ENCODE measurements at regions not wholly inside any gene's neighbourhood (a gene's known extent, or its start where the extent isn't known, plus 50 kb on each side); places are given as distances from the start of the nearest gene placed in this dataset.
"Not testable (repeated sequence)": the region's sequence is repeated elsewhere in the genome, so short reads cannot be mapped to it uniquely, and the experiment has no call there.

DNA sequence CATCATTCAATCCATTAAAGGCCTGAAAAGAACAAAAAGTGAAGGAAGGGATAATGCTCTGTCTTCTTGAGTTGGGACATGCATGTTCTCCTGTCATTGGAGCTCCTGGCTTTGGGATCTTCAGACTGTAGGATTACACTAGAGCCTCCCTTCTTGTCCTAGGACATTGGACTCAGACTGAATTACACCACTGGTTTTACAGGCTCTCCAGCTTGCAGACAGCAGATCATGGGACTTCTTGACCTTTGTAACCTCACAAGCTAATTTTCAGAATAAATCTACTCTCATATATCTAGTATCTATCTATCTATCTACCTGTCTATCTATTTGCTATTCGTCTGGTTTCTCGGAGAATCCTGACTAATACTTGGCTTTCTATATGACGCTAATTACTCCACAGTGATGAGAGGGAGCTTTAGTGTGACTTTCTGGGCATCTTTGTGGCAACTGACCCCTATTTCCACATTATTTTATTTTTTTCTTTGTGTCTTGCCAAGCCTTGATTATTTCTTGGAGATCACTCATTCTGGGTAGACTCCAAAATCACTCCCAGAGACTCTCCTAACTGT lies 151.9 kb upstream of the ZNF184 start:
- no peak for DNase-seq (ENCODE audit: low read depth in 2 of 2)

DNA sequence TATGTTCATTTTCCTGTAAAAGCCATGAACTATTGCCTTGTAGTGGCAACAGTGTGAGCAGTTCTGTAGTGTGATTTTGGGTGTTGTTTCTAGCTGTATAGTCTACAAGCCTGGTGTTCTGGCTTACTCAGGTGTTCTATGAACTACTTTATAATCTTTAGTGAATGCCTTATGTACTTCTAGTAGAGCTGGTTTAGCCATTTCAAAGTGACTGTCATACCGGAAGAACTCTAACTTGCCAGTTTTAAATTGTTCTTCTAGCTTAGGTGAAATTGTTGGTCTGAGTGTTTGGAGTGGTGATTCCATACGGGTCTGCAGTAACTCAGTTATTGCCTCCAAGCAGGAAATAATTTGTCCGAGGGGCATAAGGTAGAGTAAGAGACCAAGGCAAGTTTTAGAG lies 150.2 kb upstream of the ZNF184 start:
- DNase-seq (ENCODE audit: low read depth in 2 of 2) = no peak

DNA sequence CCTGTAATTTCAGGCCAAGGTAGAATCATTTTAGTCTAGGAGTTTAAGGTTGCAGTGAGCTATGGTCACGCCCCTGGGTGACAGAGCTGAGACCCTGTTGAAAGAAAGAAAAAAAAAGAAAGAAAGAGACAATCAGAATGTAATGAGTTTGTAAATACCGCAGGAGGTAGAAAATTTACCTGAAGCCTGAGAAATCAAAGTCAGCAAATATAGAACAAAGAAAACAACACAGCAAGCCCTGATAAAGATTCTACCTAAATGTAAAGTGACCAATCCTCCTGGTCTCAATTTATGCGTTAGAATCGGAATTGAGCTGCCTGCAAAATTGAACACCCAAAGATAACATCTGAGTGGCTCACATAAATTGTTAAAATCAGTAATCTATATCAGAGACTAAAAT lies 146.5 kb upstream of the ZNF184 start:
- DNase-seq (ENCODE audit: low read depth in 2 of 2) = no peak

DNA sequence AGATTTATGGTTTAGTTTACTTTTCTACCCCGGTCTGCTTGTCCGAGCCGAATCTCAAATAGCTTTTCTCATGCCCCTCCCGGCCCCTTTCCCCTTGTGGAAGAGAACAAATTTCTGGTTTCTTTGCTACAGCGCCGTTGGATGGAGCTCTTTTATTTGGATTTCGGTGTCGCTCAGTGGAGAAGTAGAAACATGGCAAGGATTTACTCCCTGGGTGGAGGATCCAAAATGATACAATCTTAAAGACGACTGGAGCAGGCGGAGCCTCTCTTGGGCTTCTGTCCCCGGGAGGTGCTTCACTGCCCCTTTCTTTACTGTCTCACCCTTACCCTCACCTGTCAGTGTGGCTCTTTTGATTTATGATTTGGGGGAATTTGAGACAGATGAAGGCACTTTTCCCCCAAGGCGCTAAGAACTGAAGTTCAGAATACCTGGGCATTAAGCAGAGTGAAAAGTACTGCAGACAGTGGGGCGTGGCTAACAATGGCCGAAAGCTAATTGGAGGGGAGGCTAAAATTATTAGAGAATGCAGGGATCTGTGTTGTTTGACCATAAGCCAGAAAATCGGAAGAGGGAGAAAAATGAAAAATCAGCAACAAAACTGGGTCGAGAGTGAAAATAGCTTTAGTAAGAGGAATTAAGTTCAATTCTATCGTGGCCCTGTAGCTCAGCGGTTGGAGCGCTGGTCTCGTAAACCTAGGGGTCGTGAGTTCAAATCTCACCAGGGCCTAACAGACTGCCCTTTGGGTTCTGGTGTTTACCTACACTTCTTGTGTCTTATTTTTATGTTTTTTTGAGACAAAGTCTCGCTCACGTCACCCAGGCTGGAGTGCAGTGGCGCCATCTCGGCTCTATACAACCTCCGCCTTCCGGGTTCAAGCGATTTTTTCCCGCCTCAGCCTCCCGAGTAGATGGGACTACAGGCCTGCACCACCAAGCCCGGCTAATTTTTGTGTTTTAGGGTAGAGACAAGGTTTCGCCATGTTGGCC lies 145.1 kb upstream of the ZNF184 start:
- no peak for DNase-seq (ENCODE audit: low read depth in 2 of 2)

DNA sequence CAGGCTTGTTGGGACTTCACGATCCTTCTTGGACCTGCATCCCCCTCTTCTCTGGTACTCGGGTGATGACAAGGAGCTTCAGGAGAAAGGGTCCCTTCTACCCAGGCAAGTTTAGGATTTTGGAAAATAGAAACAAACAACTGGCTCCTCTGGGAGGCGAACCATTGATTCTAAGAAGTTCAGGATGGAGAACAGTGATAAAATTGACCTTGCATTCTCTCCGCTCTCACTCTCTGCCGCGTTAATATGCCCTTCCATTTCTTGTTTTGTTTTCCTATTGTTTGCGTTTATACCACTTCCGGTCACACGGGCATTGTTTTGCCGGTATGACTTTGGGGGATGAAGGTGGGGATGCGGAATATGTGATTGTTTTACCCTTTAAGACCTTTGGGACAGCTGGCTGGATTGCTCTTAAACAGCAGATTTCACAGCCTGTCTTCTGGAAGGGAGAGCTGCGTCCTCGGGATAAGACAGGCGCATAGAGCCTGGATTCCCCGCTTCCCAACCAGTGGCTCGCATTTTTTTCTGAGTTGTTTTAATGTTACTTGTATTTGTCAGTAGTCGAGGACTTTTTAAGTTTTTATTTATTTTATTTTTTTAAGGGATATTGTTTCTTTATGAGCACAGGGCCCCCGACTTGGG lies 144.3 kb upstream of the ZNF184 start:
- DNase-seq (ENCODE audit: low read depth in 2 of 2) = no peak

DNA sequence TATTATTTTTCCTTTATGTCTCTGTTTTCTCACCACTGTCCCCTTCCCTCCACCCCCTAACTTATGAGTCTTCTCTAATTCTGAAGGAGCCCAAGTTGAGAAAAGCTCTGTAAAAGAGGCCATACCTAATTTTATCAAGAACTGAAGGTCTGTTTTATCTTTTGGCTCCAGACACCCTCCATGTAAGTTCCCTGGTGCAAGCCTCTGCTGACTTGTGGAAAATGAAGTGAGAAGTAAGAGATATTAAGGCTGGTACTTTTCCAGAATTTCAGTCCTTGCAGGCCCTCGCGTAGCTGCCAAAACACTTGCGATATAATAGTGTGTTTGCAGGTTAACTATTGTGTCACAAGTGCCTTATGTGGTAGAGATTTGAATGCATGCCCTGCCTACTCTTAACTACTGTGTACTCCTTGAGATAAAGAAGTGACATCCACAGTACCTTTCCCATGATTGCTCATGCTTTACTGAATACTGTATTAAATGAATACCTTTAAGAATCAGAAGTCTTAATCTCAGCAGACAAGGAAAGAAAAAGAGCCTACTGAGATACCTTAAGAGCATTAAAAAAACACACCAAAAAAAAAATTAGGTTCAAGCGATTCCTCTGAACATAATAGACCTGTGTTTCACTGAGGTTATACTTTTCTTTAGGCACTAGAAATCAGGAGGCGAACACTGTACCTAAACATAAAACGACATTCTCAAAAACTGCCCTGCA lies 143.6 kb upstream of the ZNF184 start:
- no peak for DNase-seq (ENCODE audit: low read depth in 2 of 2)

DNA sequence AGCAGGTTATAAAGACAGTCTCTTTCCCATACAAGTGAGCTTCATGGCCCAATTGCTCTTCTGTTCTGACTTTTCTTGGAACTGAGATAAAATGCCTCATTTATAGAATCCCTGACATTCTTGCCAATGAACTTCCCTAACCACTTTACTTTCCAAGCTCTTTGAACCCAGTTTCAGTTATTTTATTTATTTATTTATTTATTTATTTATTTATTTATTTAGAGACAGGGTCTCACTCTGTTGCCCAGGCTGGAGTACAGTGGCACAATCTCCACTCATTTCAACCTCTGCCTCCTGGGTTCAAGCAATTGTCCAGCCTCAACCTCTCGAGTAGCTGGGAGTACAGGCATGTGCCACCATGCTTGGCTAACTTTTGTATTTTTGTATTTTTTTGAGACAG lies 138.5 kb upstream of the ZNF184 start:
- no peak for DNase-seq (ENCODE audit: low read depth in 2 of 2)

DNA sequence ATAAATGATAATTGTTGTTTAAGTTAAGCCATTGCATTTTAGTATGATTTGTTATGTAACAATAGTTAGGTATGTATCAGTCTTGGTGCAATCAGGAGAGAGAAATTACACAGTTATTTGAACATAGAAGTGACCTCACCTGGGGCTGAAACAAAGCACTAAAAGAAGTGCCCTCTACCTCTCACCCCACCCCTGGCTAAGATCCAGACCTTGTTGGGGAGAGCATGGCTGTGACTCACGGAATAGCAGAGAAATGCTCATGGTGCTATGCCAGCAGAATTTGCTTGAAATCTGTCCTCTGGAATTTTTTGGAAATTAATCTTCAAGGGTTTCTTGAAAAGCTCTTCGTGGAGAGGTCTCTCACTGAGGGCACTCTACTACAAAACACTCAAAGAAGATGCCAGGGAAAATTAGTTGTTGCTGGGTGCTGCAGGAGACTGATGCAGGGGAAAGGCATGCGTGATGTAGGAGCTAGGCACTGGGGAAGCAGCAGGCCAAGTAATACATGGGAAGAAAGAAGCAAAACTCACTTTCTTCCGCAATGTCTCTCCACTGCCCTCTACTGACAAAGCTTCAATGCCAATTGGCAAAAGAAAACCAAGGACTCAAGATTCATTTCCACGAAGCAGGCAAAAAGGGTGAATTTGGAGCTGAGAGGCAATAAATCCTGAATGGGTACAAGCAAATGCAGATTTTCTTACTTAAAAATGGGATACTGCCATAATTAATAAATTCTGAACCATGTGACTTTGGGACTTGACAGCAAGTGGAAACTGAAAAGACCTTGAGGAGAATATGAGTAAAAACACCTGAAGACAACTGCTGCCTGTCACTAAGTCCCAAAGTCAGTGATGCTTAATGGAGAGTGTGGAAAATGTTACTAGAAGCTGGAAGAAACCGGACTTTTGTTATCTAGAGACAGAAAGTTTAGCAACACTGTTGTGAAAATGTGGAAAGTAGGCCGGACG lies 136.3 kb upstream of the ZNF184 start:
- DNase-seq (ENCODE audit: low read depth in 2 of 2) = no peak

DNA sequence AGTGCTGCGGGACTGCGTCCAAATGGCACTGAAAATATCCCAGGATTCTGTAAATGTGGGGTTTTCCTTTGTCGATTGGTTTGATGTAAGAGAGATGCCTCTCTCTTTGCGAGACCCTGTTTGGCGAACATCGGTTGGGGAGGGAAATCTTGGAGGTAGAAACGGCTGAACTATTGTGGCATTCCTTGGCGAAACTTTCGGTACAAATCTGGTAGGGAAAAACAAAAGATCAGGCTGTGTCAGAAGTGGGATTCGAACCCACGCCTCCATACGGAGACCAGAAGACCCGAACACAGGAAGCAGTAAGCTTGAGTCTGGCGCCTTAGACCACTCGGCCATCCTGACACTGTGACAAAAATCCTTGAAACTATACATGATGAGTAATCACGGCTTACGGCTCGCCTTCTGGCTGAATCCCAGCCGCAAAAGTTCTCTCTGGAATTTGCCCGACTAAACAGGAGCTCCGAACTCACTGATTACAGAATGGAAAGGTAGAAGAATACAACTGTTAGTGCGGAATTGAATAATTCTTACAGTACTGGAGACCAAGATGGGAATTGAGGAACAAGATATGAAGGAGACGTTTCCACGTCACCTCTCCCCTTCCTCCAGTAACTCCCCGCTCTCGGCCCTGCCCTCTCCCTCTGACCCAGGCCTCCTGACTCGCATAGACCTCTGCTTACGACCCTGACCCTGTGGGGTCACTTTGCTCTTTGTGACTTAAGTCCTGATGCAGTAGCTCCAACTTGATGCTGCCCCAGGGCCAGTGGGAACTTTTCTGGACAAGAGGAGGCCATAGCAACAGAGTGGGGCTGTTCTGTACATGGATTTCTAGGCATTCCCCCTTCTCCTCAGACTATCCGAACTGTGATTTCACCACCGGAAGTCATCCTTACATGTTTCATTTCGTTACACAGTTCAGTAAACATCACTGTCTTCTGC lies 132.8 kb upstream of the ZNF184 start:
- DNase-seq (ENCODE audit: low read depth in 2 of 2) = no peak

DNA sequence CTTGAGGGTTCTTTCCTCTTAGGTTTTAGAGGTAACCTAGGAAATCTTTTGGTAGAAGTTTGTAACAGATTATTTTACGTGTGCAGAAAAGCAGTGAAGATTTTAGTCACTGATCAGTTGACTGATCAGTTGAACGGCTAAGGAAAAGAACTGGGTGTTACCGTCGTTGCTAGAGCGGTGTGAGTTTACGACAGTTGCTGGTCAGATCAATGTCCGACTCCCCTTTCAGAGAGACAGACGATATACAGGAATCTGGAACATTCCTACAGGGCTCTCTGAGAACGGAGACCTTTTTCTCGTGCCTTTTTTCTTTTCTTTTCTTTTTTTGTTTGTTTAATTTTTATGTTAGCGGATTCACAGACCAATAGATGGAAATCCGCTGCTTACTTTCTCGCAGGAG lies 132.1 kb upstream of the ZNF184 start:
- DNase-seq (ENCODE audit: low read depth in 2 of 2) = no peak

DNA sequence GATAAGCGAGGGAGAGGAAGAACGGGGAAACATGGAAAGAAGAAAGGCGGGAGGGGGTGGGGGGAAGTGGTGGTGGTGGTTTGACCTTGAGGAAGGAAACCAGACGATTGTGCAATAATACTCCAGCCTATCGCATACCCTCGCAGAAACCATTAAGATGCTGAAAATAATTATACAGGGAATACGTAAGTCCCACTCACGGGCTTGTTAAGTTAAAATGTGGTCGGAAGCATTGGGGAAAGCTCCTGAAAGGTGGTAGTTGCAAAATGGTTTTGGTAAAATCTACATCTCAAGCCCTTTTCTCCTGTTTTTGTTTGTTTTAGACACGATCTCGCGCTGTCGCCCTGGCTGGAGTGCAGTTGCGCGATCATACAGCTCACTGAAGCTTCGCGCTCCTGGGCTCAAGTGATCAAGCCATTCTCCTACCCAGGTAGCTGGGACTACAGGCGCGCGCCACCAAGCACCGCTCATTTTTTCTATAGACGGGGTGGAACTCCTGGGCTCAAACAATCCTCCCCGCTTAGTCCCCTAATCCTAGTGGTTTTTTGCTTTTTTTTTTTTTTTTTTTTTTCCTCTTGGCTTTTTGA lies 128.9 kb upstream of the ZNF184 start:
- DNase-seq (ENCODE audit: low read depth in 2 of 2) = no peak

DNA sequence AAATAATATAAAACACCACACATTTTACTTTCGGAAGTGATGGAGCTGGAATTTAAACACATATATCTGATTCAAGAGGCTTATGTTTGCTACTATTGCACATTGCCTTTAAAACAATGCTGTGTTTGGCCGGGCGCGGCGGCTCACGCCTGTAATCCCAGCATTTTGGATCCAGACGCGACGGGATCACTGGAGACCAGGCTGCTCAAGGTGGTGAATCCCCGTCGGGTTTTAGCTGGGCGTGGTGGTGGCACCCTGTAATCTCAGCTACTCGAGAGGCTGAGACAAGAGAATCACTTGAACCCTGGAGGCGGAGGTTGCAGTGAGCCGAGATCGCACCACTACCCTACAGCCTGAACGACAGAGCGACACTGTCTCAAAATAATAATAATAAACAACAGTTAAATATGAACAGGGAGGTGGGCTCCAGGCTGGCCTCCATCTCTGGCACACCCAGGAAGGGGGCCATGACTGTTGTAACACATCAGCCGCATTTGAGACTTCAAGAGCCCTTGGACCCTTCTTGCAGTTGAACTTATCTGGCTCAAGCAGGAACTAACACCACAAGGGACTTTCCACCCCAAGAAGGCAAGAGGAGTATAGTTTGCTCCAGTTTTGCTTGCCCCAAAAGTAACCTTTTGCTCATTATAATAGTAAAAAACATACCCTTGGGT lies 127.1 kb upstream of the ZNF184 start:
- no peak for DNase-seq (ENCODE audit: low read depth in 2 of 2)

DNA sequence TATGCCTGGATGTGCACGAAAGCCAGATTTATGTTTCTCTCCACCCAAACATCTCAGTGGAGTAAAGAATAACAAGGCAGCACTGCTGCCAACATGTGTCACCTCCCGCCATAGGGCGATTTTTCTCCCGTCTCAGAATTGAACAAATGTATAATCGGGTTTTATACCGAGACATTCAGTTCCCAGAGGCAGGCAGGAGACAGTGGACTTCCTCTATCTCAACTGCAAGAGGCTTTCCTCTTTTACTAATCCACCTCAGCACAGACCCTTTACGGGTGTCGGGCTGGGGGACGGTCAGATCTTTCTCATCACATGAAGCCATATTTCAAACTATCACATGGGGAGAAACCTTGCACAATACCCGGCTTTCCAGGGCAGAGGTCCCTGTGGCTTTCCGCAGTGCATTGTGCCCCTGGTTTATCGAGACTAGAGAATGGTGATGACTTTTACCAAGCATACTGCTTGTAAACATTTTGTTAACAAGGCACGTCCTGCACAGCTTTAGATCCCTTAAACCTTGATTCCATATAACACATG lies 124.2 kb upstream of the ZNF184 start:
- not testable (repeated sequence) for DNase-seq (ENCODE audit: low read depth in 2 of 2)

DNA sequence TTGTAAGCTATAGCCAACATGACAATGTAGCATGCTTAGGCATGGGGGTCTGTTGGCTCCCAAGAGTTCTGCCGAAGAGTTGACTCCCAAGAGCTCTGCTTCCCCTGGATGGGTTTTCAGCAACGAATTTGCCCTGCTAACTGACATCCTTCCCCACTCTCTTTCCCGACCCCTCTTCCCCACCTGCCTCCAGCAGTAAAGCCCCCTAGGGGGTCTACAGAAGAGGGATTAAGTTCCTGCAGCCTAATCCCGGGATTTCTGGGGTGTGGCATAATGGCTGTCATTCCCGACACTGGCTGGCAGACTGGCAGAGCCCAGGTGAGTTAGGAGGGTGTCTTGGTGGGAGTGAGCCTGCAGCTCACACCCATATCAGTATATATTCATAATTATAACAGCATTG lies 121.0 kb upstream of the ZNF184 start:
- no peak for DNase-seq (ENCODE audit: low read depth in 2 of 2)

DNA sequence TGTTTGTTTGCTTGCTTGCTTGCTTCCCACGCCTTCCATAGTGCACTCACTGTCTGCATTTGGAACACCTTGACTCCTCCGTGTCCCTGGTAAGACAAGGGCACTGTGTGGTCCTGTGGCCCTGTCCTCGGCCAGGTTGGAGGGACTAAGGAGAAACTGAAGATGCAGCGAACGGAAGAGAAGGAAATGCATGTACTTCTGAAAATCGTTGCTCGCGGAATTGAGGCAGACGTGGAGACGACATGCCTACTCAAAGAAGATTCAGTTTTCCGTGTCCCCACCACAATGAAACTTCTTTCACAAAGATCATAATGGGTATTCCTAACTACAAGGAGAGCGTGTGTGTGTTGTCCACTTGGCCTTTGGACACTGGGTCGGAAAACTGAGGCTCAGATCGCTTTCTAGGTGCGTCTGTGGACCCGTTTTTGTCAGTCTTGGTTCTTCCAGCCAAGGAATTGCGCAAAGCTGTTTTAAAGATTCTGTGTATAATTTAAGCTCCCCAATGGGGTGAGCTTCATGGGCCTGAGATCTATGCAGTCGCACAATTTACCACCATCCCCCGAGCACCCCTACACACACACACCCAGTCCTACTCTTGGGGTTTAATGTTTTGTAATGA lies 120.4 kb upstream of the ZNF184 start:
- DNase-seq (ENCODE audit: low read depth in 2 of 2) = no peak

DNA sequence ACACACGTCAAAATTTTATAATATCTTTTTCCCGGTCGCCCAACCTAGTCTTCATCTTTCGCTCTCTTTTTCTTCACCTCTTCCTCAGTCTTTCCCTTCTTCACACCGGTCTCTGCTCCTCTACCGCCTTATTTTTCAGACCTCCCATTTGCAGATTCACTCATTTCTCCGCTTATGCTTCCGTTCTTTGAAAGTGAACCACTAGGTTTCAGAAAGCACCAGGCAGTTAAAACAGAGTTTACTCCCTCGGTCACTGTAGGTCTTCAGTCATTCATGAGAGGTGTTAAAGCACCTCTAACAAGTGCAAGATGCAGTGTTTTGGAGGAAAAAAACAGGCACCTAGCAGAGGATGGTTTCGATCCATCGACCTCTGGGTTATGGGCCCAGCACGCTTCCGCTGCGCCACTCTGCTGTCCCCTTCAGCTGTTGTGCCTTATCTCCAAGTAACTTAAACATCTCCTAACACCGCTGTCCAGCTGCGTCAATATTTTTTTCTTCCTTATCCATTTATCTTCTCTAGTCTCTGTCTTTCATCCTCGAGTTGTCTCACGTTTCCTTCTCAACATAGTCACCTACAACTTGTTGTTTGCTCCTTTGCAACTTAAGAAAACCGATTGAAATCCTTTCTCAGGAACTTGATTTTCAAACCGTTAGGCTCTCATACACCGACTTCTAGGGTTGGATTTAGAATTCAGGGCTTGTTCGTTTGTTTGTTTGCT lies 119.7 kb upstream of the ZNF184 start:
- DNase-seq (ENCODE audit: low read depth in 2 of 2) = no peak

DNA sequence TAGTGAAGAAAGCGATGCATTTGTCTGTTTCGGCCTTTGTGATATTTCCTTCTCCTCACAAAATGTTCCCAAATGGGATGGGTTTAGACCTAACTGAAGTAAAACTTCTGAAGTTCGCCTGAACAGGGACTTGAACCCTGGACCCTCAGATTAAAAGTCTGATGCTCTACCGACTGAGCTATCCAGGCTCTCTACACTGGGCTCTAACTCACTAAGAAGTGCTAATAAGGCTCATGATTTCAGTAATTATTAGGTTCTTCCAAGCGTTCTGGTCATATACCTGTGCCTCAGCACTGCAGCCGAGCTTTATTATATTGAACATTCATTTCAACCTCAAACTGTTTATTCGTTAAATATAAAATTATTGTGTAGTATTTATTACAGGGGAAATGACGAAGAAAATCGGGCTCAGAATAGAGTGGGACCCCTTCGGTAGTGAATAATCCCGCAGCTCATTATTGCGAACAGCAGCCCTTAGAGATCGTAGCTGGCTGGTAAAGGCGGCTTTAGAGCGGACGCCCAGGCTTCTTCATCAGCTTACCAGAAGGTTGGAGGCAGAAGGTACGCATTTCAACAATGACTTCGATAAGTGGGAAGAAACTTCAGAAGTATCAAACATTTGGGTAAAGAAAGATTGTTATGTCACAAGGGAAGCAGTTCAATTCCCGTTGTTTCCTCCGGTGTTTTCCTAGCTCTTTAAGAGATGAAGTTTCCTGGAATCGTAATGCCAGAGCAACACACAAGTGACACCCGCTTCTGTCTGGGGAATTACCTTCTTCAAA lies 119.0 kb upstream of the ZNF184 start:
- no peak for DNase-seq (ENCODE audit: low read depth in 2 of 2)

All from activated CD8-positive, alpha-beta memory T cell treated with anti-CD3 and anti-CD28 coated beads for 4 hours (primary cell).